Ureter (tissue), 1 donor: ENCODE measurements at regions not wholly inside any gene's neighbourhood (a gene's known extent, or its start where the extent isn't known, plus 50 kb on each side); places are given as distances from the start of the nearest gene placed in this dataset.
"Not testable (repeated sequence)": the region's sequence is repeated elsewhere in the genome, so short reads cannot be mapped to it uniquely, and the experiment has no call there.

ENCODE experiments used
- DNase-seq: peaks from one replicate; pipeline ENCODE4 v3.0.0-alpha.2; 2020; ENCODE audit warnings: low spot score
- donor health status: DM: yes; HTN: yes; CAD: no.

DNA sequence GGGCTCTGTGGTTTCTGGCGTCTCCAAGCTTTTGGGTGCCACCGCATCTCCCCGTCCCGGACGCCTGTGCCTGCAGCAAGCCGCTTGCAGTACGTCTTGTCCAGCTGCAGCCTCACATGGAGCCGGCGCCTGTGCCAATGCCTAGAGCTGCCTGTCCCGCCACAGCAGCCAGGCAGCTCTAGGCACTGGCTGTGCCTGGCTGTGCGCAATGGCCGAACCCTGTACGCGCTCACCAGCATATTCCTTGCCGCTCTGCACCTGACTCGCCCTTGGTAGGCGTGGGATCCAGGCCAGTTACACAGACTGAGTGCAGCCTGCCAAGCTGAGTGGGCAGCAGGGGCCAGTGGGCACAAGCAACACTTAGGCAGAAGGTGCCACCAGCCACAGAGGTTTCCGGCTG, 381.2 kb upstream of the SORCS1 start:
- DNase-seq: no peak

DNA sequence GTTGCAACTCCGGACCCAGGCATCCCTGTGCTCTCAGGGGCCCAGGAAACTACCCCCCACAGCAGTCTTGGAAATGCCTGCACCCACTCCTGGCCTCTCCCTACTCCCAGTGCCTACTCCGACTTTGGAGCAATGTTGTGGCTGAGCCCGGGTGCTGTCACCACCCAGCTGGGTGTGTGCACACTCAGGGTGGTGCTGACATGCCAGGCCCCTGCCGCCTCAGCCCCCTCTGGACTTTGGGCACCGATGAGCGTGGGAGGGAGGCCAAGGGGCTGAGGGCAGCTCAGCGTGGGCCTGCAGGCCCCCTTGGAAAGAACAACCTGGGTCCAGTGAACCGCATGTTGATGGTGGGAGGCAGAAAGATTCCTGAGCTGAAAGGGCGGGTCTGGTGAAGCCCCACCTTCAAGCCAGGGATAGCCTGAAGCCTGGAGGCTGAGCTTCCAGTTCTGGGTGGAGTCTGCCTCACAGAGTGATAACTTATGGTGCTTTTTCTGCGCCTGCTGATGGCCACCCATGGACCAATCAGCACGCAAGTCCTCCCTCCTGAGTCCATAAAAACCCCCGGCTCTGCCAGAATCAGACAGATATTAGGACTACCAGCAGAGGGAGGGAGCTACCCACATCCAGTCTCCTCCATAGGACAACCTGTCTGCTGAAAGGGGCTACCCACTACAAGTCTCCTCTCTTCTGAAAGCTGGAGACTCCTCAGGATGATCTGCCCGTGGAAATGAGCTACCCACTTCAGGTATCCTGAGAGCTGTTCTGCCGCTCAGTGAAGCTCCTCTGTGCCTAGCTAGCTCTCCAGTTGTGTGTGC, 380.4 kb upstream of the SORCS1 start:
- no peak for DNase-seq

DNA sequence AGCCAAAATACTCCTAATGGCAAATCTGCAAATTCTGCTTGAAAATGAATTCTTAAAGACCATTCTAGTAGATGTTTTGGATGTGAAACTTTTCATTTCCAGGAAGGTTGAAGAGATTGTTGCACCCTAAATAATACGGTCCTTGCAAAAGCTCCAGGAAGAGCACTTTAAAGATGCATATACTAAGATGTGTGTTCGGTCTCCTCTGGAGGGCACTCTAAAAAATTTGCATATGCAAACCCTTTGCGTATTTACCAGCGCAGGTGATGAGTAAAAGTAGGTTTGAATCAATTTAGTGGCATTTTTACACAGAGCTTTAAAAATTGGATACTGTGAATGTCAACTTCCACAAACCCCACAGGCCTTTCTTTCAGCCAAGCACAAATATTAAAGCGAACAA, 378.1 kb upstream of the SORCS1 start:
- DNase-seq: no peak

DNA sequence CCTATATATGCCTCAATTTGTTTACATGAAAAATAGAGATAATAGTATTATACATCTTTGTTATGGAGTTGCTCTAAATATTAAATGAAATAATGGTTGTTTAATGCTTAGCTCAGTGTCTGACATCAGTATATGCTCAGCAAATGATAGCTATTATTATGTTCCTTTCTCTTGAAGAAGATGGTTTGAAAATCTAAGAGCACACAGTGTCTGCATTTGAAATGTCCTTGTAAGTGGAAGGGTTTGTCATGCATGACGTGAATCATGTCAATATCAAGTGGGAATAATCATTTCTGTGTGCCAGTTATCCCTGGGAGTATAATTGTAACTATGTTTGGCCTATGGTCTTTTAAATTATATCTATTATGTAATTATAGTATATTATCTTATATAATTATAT, 377.5 kb upstream of the SORCS1 start:
- DNase-seq: no peak

DNA sequence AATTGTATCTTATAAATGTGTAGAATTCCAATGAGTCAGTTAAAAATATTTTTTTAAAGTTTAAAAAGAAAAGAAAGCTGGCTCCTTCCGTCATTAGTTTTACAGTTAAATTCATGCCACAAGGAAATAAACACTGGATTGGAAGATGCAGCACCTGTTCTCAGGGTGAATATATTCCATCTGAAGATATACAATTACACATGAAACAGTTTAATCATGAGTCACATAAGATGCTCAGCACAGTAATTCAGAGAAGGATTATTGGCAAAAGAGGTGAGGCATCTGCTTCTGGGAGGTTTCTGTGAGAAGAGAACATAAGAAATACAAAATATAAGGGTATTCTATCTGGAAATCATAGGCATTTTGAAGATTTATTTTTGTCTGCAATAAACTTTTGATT, 376.5 kb upstream of the SORCS1 start:
- no peak for DNase-seq

DNA sequence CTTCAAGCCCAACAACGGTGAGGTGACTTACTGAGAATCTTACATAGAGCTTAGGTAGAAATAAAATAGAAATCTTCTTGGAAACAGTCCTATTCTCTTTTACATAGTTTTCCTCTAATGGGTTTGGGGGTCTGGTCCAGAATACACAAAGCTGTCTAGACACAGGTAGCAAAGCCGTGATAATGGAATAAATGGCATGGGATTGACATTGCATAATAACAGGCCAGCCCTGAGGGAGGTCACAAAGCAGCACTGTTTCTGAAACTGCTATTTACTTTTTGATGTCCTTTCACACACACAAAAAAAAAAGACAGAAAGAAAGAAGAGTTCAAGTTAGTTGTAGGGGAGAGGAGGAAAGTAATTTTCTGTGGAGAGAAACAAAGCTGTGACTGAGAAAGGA, 364.8 kb upstream of the SORCS1 start:
- no peak for DNase-seq

DNA sequence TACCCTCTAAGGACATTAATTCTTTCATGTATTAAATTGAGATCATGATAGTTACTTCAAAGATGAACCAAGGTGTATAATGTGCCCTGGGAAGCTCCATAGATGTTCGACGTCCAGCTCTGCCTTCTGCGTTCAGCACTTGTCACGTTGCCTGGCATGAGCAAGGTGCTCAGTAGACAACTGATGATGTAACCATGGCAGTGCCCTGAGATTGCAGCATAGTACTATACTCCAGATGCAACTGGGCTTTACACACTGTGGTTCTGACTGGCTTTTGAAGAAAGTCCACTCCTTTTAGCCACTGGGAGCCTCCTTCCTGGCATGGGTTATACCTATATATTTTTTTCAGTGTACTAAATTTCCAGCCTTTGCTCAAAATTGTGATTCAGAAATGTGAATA, 355.8 kb upstream of the SORCS1 start:
- DNase-seq: no peak

DNA sequence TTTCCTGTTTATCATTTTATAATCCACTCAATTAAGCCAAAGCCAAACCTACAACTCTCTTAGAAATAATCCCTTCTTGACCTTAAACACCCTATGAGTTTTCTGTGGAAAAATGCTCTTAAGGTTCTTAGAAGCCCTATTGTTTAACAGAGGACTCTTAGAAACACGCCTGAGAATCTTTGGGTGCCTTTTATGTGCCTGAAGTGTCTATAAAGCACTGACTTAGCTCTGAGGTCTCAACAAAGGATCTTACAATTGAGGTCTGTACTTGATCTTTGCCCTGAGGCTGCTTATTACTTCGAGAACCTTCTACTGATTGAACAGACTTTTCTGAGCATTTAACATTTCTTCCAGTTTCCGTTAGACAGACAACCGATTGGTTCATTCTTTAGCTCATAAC, 353.3 kb upstream of the SORCS1 start:
- DNase-seq: no peak

DNA sequence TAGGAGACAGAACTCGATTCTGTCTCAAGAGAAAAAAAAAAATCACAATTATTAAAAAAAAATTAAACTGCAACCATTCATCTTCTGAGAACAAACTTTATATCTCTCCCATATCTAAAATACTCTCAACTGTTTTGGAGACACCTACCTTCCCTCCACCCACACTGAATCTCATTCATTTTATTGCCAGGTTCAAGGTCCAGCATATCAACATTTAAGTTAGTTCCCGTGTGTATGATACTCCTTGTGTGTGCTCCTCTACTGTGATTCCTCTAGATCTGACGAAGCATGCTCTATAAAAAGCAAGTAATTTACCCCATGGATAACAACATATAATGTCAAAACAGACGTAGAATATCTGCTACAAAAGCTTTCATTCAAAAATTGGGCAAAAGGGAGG, 351.8 kb upstream of the SORCS1 start:
- no peak for DNase-seq

DNA sequence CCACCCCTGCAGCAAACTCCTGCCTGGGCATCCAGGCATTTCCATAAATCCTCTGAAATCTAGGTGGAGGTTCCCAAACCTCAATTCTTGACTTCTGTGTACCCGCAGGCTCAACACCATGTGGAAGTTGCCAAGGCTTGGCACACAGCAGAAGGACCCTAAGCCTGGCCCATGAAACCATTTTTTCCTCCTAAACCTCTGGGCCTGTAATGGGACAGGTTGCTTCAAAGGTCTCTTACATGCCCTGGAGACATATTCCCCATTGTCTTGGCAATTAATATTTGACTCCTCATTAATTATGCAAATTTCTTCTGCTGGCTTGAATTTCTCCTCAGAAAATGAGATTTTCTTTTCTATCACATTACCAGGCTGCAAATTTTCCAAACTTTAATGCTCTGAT, 339.5 kb upstream of the SORCS1 start:
- DNase-seq: not testable (repeated sequence)

DNA sequence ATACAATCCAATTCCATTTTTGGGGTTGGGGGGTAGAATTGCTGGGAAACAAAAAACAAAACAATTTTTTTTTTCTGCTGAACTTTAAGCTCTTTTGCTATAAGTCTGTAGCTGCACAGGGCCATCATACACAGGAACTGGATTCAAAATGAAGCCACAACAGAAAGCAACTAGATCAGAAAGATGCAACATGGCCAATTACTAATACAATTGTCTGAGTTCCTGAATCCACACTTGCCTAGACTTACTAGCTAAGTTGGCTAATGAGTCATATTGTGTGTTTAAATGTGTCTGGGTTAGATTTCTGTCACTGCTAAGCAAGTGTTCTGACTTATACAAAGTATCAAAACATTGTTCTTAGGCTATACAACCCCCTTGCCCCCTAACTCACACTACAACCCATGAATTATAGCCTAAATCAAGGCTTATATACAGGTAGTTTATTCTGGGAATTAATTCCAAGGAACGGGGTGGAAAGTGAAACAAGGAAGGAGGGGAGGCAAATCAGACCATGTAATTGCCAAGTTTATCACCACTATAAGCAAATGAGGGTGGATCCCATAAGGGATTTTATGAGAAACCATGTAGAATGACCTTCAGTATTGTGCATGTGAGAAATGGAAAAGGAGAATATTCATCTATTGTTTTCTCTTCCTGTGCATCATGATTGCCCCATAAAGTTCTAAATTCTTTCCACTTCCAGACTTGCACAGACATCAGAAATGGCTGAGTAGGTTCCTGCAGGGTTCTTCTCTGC, 337.9 kb upstream of the SORCS1 start:
- no peak for DNase-seq

DNA sequence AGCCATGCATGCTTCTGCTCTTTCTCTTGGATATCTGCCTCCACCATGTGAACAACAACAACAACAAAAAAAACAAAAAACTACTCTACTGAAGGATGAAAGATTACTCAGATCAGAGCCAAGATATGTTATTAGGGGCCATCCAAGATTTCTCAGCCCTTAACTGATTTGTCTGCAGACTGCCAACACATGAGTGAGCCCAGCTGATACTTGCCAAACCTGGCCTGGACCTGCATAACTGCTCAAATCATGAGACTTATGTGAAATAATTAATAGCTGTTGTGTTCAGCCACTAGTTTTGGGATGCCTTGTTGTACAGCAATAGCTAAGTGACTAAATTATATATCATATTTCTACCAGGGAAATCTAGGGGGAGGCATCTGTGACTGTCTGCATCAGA, 334.5 kb upstream of the SORCS1 start:
- no peak for DNase-seq

DNA sequence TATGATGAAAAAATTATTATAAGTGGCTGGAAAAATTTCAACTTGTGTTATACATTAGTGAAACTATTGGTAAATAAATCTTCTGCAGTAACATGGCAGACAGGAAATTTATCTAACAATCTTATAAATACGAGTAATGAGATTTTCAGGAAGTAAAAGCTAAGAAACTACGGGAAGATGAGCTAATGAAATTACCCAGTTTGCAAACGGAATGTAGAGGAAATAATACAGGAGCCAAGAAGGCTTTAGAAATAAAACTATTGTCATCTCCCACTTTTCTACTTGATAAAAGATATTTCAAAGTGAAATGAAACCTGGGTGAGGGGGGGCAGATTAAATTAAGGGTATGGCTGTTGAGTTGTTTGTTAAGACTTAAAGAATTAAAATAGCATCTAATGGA, 332.5 kb upstream of the SORCS1 start:
- DNase-seq: no peak

DNA sequence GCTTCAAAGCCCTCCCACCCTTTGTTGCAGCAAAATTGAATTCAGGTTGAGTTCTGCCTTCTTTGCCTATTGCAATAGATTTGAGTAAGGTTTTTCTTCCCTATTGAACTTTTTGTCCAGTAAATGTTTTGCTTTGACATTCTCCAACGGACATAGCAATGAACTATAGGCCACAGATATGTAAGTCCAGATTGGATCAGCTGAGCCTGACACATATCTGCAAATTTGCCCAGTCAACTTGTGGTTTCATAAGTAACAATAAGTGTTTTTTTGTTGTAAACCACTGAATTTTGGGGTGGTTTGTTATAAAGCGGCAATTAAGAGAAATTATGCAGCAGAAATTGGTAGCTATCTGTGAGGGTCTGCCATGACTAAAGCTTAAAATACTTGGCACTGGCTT, 332.1 kb upstream of the SORCS1 start:
- no peak for DNase-seq

DNA sequence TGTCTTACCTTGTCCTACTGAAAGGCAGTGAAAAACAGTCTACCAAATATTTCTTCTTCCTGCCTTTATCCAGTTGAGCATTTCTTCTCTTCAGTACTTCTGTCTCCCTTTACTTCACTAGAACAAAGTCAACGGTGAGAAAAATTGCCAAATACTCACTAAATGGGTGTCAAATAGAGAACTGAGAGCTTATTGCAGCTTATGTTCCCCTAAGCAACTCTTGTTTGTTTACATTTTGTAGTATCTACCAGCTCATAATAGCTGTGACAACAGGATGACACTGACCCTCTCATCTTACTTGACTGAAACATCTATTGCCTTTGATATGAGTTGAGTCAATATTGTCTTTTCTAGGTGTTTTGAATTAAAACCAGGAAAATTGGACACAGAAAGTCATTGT, 327.9 kb upstream of the SORCS1 start:
- no peak for DNase-seq

DNA sequence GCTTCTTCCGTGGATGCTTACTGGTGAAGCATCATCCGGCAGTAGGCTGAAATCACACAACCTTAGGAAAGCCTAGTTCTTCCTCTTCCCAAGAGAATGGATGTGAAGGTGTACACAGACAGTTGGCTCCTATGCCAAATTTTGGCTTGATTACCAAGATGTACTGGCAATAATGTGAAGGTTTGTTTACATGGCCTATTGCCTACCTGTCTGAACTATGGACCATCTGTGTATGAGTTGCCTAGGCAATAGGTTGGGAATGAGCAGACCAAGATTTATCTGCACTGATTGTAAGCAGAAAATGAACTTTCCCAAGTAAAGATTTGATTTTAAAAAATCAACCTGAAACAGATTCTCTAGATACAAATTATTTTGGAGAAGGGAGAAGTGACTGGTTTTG, 325.9 kb upstream of the SORCS1 start:
- no peak for DNase-seq

DNA sequence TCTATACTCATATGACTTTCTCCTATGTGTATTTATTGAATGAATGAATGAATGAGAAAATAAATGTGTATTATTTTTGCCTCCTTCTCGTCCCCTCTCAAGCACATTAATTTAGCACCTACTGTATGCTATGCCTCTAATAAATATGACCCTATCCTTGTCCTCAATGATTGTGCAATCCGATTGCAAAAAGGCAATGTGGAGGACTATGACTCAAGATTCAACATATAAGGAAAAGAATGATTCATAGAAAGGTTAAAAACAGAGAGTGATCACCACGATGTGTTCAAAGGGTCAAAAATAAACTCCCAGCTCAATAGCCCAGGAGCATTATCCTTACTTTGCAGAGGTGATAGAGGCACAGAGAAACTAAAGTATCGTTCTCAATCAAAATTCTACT, 322.8 kb upstream of the SORCS1 start:
- no peak for DNase-seq

DNA sequence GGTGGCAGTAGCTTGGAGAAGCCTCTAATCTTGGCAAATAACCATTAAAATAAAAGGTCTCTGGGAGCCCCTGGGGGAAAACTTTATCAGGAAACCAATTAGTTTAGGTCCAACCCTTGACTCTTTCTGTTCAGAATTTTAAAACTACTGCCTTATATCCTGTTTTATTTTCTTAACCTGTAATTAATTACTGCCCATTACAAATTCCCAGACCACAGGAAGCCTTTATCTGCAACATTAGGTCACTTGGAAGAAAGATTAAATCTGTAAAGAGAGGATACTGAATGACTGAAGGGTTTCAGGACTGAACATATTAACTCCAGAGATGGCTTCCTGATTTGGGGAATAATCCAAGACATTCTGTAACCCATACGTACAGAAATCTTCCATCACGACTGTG, 320.5 kb upstream of the SORCS1 start:
- no peak for DNase-seq

DNA sequence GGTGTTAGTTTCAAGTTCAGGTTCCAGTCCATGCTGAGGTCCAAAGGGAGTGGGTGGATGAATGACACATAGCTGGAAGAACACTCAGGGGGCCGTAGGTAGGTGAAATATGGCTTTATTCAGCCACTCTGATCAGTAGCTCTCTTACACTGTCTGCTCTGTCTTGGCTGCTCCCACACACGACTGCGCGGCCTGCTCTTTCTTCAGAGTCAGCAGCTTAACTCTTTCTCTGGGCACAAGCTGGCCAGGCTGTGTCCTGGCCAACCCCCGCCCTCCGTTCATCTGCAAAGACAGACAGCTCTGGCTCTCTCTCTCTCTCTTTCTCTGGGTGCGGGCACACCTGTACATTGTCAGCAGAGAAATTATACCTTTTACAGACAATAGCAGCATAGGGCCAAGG, 317.4 kb upstream of the SORCS1 start:
- DNase-seq: no peak

DNA sequence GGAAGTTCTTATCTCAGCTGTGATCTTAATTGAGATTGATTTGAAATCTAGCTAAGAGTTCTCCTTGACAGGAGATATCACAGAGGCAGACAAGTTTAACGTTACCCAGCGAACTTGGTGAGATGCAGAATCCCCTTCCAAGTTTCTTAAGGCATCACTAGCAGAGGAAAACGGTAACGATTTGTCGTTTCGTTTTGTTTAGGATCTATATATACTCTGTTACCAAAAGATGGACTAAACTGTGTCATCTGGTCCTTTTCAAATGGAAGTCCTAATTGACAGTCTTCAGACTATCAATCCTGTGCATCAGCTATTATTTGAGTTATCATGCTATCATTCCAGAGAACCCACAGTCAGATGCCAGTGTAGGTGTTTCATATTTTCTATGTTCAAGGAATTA, 316.7 kb upstream of the SORCS1 start:
- DNase-seq: no peak

DNA sequence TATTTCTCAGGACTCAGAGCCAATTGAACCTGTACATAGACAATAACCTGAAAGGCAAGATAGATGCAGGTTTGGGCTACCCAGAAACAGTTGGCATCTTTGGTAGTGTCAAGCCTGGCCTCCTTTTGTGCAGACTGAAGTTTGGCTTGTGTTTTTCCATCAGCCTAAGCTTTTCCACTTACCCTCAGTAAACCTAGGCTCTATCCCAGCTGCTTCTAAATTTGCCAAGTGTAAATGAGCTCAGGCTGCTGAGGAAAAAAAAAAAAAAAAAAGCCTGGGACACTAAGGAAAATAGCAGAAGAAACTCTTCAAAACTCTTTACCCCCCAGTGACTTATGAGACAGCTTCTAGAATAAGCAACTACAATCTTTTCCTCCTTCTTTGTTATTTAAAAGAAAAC, 316.3 kb upstream of the SORCS1 start:
- DNase-seq: no peak

DNA sequence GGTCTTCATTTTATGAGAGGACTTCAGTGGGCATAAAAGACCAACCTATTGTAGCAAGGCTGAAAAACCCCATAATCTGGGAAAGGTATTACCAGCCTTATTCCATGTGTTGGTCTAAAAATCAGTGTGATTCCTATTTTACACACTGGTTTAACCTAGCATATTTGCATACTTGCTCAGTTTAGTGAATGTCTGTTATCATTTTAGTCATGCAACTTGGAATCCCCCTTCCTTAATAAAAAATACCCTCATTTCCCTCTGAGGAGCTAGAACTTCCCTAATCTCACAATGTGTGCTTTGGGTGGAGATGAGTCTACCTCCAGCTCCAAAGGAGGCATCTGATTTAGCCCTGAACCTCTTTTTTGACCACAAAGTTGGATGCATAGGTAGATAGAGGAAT, 312.8 kb upstream of the SORCS1 start:
- DNase-seq: no peak

DNA sequence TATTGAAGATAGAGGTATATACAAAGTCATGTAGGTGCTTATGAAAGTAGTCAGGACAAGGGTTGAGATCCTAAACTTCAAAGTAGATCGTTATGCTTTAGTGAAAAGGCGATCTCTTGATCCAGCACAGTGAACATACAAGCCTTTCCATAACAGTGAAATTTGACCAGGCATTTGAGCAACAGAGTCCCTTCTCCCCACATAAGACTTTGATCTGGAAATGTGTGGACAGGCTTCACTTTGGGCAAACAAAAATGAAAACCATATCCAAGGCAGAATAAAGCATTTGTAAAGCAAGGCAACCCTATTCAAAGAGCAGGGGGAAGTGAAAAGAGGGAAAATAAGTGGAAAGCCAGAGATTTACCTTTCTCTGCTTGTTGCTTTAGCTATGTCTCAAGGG, 311.9 kb upstream of the SORCS1 start:
- no peak for DNase-seq

DNA sequence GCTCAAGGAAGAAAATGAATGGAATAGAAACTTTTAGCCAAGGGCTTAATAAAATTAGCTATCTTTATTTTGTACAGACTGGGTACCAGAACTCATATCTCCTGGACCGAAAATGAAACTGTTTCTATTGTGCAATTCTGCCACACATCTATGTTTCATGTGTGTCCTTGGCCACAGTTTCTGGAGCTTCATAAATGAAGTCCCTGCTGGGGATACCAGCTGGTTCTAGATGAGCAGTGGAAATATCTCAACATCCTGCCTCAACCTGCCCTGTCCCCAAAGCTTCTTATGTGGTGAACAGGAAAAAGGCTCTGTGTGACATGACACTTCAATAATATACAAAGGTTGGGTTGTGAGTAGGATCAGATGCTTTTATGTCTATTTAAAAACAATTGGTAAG, 310.1 kb upstream of the SORCS1 start:
- DNase-seq: no peak
